ENCODE measurements at regions not wholly inside any gene's neighbourhood (a gene's known extent, or its start where the extent isn't known, plus 50 kb on each side); places are given as distances from the start of the nearest gene placed in this dataset.

DNA sequence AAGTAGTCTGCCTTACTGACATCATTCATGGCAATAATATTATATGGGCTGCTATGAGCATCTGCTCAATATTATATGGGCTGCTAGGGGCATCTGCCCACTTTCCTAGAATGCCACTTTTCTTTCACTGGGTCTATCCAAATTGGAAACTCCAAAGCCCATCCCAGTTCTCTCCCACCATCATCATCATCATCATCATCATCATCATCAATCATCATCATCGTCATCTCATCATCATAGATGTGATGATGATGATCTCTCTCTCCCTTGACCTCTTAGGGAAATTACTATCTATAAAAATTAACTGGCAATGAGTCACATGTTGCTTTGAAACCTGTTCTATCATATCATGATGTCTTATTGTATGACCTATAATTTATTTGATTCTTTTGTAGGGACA is 222.0 kb downstream of the TJP1 start:
- Histone ChIP-seq H3K4me2 (ENCODE audit: low read length) (no peak overlapping the region), H3K27me3 (ENCODE audit: insufficient read depth, low read length) (no peaks in the 10 kb centered on the region), H4K20me1 (ENCODE audit: insufficient read depth, low read length) (no peaks in the 10 kb centered on the region), H3K4me1 (ENCODE audit: insufficient read depth, low read length, severe bottlenecking) (no peaks in the 10 kb centered on the region), H3F3A (ENCODE audit: insufficient read depth, low read length) (no peaks in the 10 kb centered on the region), H3K36me3 (ENCODE audit: insufficient read depth, low read length) (no peaks in the 10 kb centered on the region), H3K4me3 (ENCODE audit: low read depth, low read length, poor library complexity, severe bottlenecking) (no peak overlapping the region), H3K9me2 (ENCODE audit: low read depth, low read length) (no peaks in the 10 kb centered on the region), H2AFZ (ENCODE audit: low read length) (no peak overlapping the region), H3K9ac (ENCODE audit: low read length) (no peak overlapping the region), H3K27ac (ENCODE audit: low read depth, low read length, poor library complexity, severe bottlenecking) (no peak overlapping the region), H3K9me3 (ENCODE audit: low read length) (no peaks in the 10 kb centered on the region), H3K79me2 (ENCODE audit: insufficient read depth, low read length) (no peaks in the 10 kb centered on the region)
- TF ChIP-seq CTCF (IDR thresholded peaks at IDR 0.05; ENCODE audit: low read length), result no peak
- TF ChIP-seq EZH2 (IDR thresholded peaks at IDR 0.05; ENCODE audit: borderline replicate concordance, low read length), result no peak

DNA sequence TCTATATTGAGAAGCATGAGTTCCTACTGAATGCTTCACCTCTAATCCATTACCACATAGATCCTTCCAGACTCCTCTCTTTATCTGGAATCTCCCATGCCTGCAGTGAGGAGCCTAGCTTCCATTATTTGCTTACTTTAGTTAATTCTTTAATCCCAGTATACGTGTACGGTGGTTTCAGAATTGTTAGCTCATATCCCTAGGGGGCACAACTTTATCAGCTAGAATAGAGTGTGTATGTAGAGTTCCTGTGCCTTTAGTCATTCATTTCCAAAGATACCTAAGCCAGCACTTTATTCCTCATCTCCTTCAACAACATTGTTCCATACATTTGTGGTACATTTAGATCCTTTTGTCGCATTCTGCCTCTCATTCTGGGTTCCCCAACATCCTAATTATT is 226.0 kb downstream of the TJP1 start:
- no peaks in the 10 kb centered on the region for H3K79me2 ChIP-seq (ENCODE audit: insufficient read depth, low read length)
- peak; percentile 47 for TF ChIP-seq CTCF (IDR thresholded peaks at IDR 0.05; ENCODE audit: low read length)
- no peak for TF ChIP-seq EZH2 (IDR thresholded peaks at IDR 0.05; ENCODE audit: borderline replicate concordance, low read length)
- no peaks in the 10 kb centered on the region for H3K27me3 ChIP-seq (ENCODE audit: insufficient read depth, low read length)
- H3K9me3 ChIP-seq (ENCODE audit: low read length), result no peaks in the 10 kb centered on the region
- no peak overlapping the region for H3K27ac ChIP-seq (ENCODE audit: low read depth, low read length, poor library complexity, severe bottlenecking)
- no peaks in the 10 kb centered on the region for H3F3A ChIP-seq (ENCODE audit: insufficient read depth, low read length)
- H3K4me1 ChIP-seq (ENCODE audit: insufficient read depth, low read length, severe bottlenecking), result no peaks in the 10 kb centered on the region
- no peaks in the 10 kb centered on the region for H4K20me1 ChIP-seq (ENCODE audit: insufficient read depth, low read length)
- H3K9me2 ChIP-seq (ENCODE audit: low read depth, low read length), result no peaks in the 10 kb centered on the region
- H3K4me2 ChIP-seq (ENCODE audit: low read length), result no peak overlapping the region
- H3K36me3 ChIP-seq (ENCODE audit: insufficient read depth, low read length), result no peaks in the 10 kb centered on the region
- no peak overlapping the region for H2AFZ ChIP-seq (ENCODE audit: low read length)
- H3K4me3 ChIP-seq (ENCODE audit: low read depth, low read length, poor library complexity, severe bottlenecking), result no peak overlapping the region
- H3K9ac ChIP-seq (ENCODE audit: low read length), result no peak overlapping the region

DNA sequence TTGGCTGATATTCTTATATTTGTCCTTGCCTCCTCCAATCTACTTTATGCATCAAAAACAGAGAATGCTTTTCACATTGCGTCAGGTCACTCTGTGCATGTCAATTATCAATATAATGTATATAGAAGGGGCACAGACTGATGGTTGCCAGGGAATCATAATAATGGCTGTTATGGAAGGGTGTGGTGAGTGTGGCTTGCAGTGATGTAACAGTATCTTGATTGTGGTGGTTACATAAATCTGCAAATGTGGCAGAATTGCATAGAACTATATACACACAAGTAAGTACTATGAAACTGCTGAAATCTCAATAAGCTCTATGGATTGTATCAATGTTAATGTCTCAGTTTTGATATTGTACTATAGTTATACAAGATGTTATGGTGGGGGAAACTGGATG is 228.6 kb downstream of the TJP1 start:
- Histone ChIP-seq H3F3A (ENCODE audit: insufficient read depth, low read length) (no peaks in the 10 kb centered on the region), H3K4me1 (ENCODE audit: insufficient read depth, low read length, severe bottlenecking) (no peaks in the 10 kb centered on the region), H3K9me3 (ENCODE audit: low read length) (no peaks in the 10 kb centered on the region), H3K4me3 (ENCODE audit: low read depth, low read length, poor library complexity, severe bottlenecking) (no peak overlapping the region), H3K9ac (ENCODE audit: low read length) (no peak overlapping the region), H2AFZ (ENCODE audit: low read length) (no peak overlapping the region), H3K27ac (ENCODE audit: low read depth, low read length, poor library complexity, severe bottlenecking) (no peak overlapping the region), H3K36me3 (ENCODE audit: insufficient read depth, low read length) (no peaks in the 10 kb centered on the region), H3K27me3 (ENCODE audit: insufficient read depth, low read length) (no peaks in the 10 kb centered on the region), H3K9me2 (ENCODE audit: low read depth, low read length) (no peaks in the 10 kb centered on the region), H3K4me2 (ENCODE audit: low read length) (no peak overlapping the region), H3K79me2 (ENCODE audit: insufficient read depth, low read length) (no peaks in the 10 kb centered on the region), H4K20me1 (ENCODE audit: insufficient read depth, low read length) (no peaks in the 10 kb centered on the region)
- TF ChIP-seq CTCF (IDR thresholded peaks at IDR 0.05; ENCODE audit: low read length), result no peak
- no peak for TF ChIP-seq EZH2 (IDR thresholded peaks at IDR 0.05; ENCODE audit: borderline replicate concordance, low read length)
